ENCODE measurements at regions not wholly inside any gene's neighbourhood (a gene's known extent, or its start where the extent isn't known, plus 50 kb on each side); places are given as distances from the start of the nearest gene placed in this dataset.

DNA sequence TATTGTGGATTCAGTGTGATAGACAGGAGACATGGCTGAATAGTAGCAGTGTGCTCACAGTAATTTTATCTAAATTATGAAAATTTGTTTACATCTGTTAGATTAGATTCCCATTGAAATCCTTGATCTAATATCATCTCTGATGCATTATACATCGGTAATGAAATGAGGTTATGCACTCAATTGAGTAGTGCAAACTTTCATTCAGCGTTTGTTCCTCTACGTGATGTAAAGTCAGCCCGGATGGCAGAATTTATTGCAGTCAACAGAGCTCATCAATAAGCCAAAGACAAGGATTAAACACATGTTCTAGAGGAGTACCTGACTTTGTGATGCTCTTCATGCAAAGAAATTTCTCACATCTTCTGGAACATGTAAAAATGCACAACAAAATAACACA lies 549.2 kb downstream of the GOLGA6L6 start:
- Histone ChIP-seq H3K9ac (ENCODE audit: low read length) (no peak overlapping the region), H3K36me3 (ENCODE audit: insufficient read depth, low read length) (no peaks in the 10 kb centered on the region), H3F3A (ENCODE audit: insufficient read depth, low read length, poor library complexity, severe bottlenecking) (no peaks in the 10 kb centered on the region), H2AFZ (ENCODE audit: low read depth, low read length) (no peak overlapping the region), H3K9me3 (ENCODE audit: low read length) (no peaks in the 10 kb centered on the region), H4K20me1 (ENCODE audit: insufficient read depth) (no peaks in the 10 kb centered on the region), H3K27me3 (ENCODE audit: insufficient read depth, low read depth, low read length) (no peaks in the 10 kb centered on the region), H3K79me2 (replicated peaks; ENCODE audit: insufficient read depth, low read length) (no peaks in the 10 kb centered on the region), H3K9me2 (ENCODE audit: insufficient read depth, low read length) (no peaks in the 10 kb centered on the region), H3K27ac (ENCODE audit: low read length) (no peak overlapping the region), H3K4me3 (ENCODE audit: low read length) (no peak overlapping the region), H3K4me2 (ENCODE audit: low read length) (no peak overlapping the region)
- TF ChIP-seq, protein P1, sequence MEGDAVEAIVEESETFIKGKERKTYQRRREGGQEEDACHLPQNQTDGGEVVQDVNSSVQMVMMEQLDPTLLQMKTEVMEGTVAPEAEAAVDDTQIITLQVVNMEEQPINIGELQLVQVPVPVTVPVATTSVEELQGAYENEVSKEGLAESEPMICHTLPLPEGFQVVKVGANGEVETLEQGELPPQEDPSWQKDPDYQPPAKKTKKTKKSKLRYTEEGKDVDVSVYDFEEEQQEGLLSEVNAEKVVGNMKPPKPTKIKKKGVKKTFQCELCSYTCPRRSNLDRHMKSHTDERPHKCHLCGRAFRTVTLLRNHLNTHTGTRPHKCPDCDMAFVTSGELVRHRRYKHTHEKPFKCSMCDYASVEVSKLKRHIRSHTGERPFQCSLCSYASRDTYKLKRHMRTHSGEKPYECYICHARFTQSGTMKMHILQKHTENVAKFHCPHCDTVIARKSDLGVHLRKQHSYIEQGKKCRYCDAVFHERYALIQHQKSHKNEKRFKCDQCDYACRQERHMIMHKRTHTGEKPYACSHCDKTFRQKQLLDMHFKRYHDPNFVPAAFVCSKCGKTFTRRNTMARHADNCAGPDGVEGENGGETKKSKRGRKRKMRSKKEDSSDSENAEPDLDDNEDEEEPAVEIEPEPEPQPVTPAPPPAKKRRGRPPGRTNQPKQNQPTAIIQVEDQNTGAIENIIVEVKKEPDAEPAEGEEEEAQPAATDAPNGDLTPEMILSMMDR (IDR thresholded peaks at IDR 0.05; ENCODE audit: poor library complexity, severe bottlenecking), result no peak
- TF ChIP-seq, protein P2, sequence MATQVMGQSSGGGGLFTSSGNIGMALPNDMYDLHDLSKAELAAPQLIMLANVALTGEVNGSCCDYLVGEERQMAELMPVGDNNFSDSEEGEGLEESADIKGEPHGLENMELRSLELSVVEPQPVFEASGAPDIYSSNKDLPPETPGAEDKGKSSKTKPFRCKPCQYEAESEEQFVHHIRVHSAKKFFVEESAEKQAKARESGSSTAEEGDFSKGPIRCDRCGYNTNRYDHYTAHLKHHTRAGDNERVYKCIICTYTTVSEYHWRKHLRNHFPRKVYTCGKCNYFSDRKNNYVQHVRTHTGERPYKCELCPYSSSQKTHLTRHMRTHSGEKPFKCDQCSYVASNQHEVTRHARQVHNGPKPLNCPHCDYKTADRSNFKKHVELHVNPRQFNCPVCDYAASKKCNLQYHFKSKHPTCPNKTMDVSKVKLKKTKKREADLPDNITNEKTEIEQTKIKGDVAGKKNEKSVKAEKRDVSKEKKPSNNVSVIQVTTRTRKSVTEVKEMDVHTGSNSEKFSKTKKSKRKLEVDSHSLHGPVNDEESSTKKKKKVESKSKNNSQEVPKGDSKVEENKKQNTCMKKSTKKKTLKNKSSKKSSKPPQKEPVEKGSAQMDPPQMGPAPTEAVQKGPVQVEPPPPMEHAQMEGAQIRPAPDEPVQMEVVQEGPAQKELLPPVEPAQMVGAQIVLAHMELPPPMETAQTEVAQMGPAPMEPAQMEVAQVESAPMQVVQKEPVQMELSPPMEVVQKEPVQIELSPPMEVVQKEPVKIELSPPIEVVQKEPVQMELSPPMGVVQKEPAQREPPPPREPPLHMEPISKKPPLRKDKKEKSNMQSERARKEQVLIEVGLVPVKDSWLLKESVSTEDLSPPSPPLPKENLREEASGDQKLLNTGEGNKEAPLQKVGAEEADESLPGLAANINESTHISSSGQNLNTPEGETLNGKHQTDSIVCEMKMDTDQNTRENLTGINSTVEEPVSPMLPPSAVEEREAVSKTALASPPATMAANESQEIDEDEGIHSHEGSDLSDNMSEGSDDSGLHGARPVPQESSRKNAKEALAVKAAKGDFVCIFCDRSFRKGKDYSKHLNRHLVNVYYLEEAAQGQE (IDR thresholded peaks at IDR 0.05; ENCODE audit: borderline replicate concordance), result no peak
- TF ChIP-seq POLR2AphosphoS5 (IDR thresholded peaks at IDR 0.05), result no peak
- no peak for TF ChIP-seq SMC3 (conservative IDR thresholded peaks at IDR 0.05; ENCODE audit: poor library complexity)
- no peak for TF ChIP-seq MXI1 (conservative IDR thresholded peaks at IDR 0.05; ENCODE audit: poor library complexity, severe bottlenecking)
- no peak for TF ChIP-seq EZH2 (IDR thresholded peaks at IDR 0.05; ENCODE audit: borderline replicate concordance, insufficient read depth, low read length, poor library complexity, severe bottlenecking)
- no peak for TF ChIP-seq EP300 (conservative IDR thresholded peaks at IDR 0.05; ENCODE audit: poor library complexity, severe bottlenecking)
- no peak for TF ChIP-seq RAD21 (conservative IDR thresholded peaks at IDR 0.05)

DNA sequence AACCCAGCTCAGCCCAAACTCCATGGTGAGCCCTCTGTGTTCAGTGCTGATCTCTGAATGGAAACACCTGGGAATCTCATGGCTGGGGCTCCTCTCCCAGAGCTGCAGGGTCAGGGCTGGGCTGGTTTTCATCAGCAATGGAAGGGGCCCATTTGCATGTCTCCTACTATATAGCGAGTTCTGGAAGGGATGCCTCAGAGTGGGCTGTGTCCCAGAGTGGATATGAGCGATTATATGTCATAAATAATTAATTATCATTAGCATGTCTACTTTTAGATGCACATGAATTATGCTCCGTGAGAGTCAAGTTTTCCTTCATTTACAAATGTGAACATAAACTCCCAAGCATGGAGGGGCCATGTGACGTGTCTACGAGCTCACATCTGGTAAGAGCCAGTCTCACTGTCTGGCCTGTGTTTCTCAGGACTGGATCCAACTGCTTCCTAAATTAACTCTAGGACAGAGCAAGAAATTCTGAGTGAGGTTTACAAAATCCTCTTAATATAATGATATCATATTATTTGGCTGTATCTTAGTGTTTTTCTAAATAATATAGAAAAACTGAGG lies 553.4 kb downstream of the GOLGA6L6 start:
- no peak overlapping the region for H2AFZ ChIP-seq (ENCODE audit: low read depth, low read length)
- H3F3A ChIP-seq (ENCODE audit: insufficient read depth, low read length, poor library complexity, severe bottlenecking), result no peaks in the 10 kb centered on the region
- no peaks in the 10 kb centered on the region for H3K79me2 ChIP-seq (replicated peaks; ENCODE audit: insufficient read depth, low read length)
- no peak overlapping the region for H3K27ac ChIP-seq (ENCODE audit: low read length)
- H3K9ac ChIP-seq (ENCODE audit: low read length), result no peak overlapping the region
- no peak overlapping the region for H3K4me3 ChIP-seq (ENCODE audit: low read length)
- H3K27me3 ChIP-seq (ENCODE audit: insufficient read depth, low read depth, low read length), result no peaks in the 10 kb centered on the region
- TF ChIP-seq EZH2 (IDR thresholded peaks at IDR 0.05; ENCODE audit: borderline replicate concordance, insufficient read depth, low read length, poor library complexity, severe bottlenecking) (no peak), MXI1 (conservative IDR thresholded peaks at IDR 0.05; ENCODE audit: poor library complexity, severe bottlenecking) (no peak), SMC3 (conservative IDR thresholded peaks at IDR 0.05; ENCODE audit: poor library complexity) (no peak), POLR2AphosphoS5 (IDR thresholded peaks at IDR 0.05) (no peak), EP300 (conservative IDR thresholded peaks at IDR 0.05; ENCODE audit: poor library complexity, severe bottlenecking) (no peak), TAF1 (IDR thresholded peaks at IDR 0.05; ENCODE audit: low read depth) (no peak), RAD21 (conservative IDR thresholded peaks at IDR 0.05) (no peak)
- TF ChIP-seq, protein P1 (IDR thresholded peaks at IDR 0.05; ENCODE audit: poor library complexity, severe bottlenecking), result no peak
- TF ChIP-seq, protein P2 (IDR thresholded peaks at IDR 0.05; ENCODE audit: borderline replicate concordance), result no peak
- H3K4me2 ChIP-seq (ENCODE audit: low read length), result no peak overlapping the region
- no peaks in the 10 kb centered on the region for H3K9me2 ChIP-seq (ENCODE audit: insufficient read depth, low read length)
- H3K9me3 ChIP-seq (ENCODE audit: low read length), result peaks cover 10% of the 10 kb centered on the region
- no peaks in the 10 kb centered on the region for H3K36me3 ChIP-seq (ENCODE audit: insufficient read depth, low read length)
- H4K20me1 ChIP-seq (ENCODE audit: insufficient read depth), result no peaks in the 10 kb centered on the region

Data from neural cell (in vitro differentiated cells).